Neural progenitor cell (in vitro differentiated cells): ENCODE measurements at regions not wholly inside any gene's neighbourhood (a gene's known extent, or its start where the extent isn't known, plus 50 kb on each side); places are given as distances from the start of the nearest gene placed in this dataset.

Source experiments
- CTCF ChIP-seq: fragments of 200-600 bp; sonication (generic); IDR thresholded peaks from 2 replicates; pipeline ENCODE4 v1.5.1; 2017; ENCODE audit warnings: antibody characterized with exemption, mild to moderate bottlenecking
- EZH2phosphoT487 ChIP-seq: fragments of 200-600 bp; sonication (generic); IDR thresholded peaks from 2 replicates; pipeline ENCODE4 v1.6.1; 2017; ENCODE audit warnings: antibody characterized with exemption

GRCh38 chr4:184938871-184939270, 79.4 kb upstream of the HELT start:
- TF ChIP-seq CTCF (no peak), EZH2phosphoT487 (no peak)
